HEK293T (cell line): ENCODE measurements at regions not wholly inside any gene's neighbourhood (a gene's known extent, or its start where the extent isn't known, plus 50 kb on each side); places are given as distances from the start of the nearest gene placed in this dataset.
A peak's percentile ranks its signal among the peaks of the same experiment; 100 is the strongest.

Experiments
- CTCF ChIA-PET: fragments of 350-600 bp; formaldehyde crosslinking; extraction: SDS; loops from one replicate; lab custom pipeline; 2021; ENCODE audit warnings: antibody characterized with exemption, inconsistent platforms; lab: Yijun Ruan, JAX
- POLR2A ChIA-PET: fragments of 350-600 bp; formaldehyde crosslinking; extraction: SDS; loops from one replicate; lab custom pipeline; 2020; ENCODE audit warnings: antibody characterized with exemption, inconsistent platforms; lab: Yijun Ruan, JAX
- DNase-seq: peaks from one replicate; pipeline ENCODE4 v3.0.0; 2012; ENCODE audit warnings: mixed read lengths; ENCODE audit errors: extremely low spot score
- ARNT ChIP-seq: fragments of 450-650 bp; IDR thresholded peaks from 2 replicates; pipeline ENCODE4 v1.6.1; 2017; ENCODE audit warnings: mild to moderate bottlenecking
- BHLHE40 ChIP-seq: fragments of 450-650 bp; IDR thresholded peaks from 2 replicates; pipeline ENCODE4 v1.6.1; 2016; ENCODE audit warnings: mild to moderate bottlenecking, moderate library complexity, borderline replicate concordance
- CTBP1 ChIP-seq: fragments of 450-650 bp; IDR thresholded peaks from 2 replicates; pipeline ENCODE4 v1.6.1; 2016; ENCODE audit warnings: borderline replicate concordance
- ELF4 ChIP-seq: fragments of 450-650 bp; IDR thresholded peaks from 2 replicates; pipeline ENCODE4 v1.6.1; 2017; ENCODE audit warnings: antibody characterized with exemption
- FOXA1 ChIP-seq: fragments of 450-650 bp; IDR thresholded peaks from 2 replicates; pipeline ENCODE4 v1.6.1; 2016; ENCODE audit warnings: mild to moderate bottlenecking
- FOXK2 ChIP-seq: fragments of 450-650 bp; IDR thresholded peaks from 2 replicates; pipeline ENCODE4 v1.6.1; 2016; ENCODE audit warnings: mild to moderate bottlenecking
- FOXM1 ChIP-seq: fragments of 450-650 bp; IDR thresholded peaks from 2 replicates; pipeline ENCODE4 v1.6.1; 2017; ENCODE audit warnings: mild to moderate bottlenecking, borderline replicate concordance
- HDGF ChIP-seq: fragments of 450-650 bp; IDR thresholded peaks from 2 replicates; pipeline ENCODE4 v1.6.1; 2017; ENCODE audit warnings: antibody characterized with exemption, borderline replicate concordance
- L3MBTL2 ChIP-seq: fragments of 450-650 bp; conservative IDR thresholded peaks from 2 replicates; pipeline ENCODE4 v1.6.1; 2016; ENCODE audit warnings: mild to moderate bottlenecking
- LEF1 ChIP-seq: fragments of 450-650 bp; IDR thresholded peaks from 2 replicates; pipeline ENCODE4 v1.6.1; 2017; ENCODE audit warnings: mild to moderate bottlenecking, borderline replicate concordance
- NFRKB ChIP-seq: fragments of 450-650 bp; IDR thresholded peaks from 2 replicates; pipeline ENCODE4 v1.6.1; 2016; ENCODE audit warnings: mild to moderate bottlenecking, moderate library complexity
- PKNOX1 ChIP-seq: fragments of 450-650 bp; IDR thresholded peaks from 2 replicates; pipeline ENCODE4 v1.6.1; 2016
- SP1 ChIP-seq: fragments of 450-650 bp; IDR thresholded peaks from 2 replicates; pipeline ENCODE4 v1.6.1; 2017
- SUZ12 ChIP-seq: fragments of 450-650 bp; IDR thresholded peaks from 2 replicates; pipeline ENCODE4 v1.6.1; 2016; ENCODE audit warnings: mild to moderate bottlenecking
- TARDBP ChIP-seq: fragments of 450-650 bp; IDR thresholded peaks from 2 replicates; pipeline ENCODE4 v1.6.1; 2016
- ZNF384 ChIP-seq: fragments of 450-650 bp; IDR thresholded peaks from 2 replicates; pipeline ENCODE4 v1.6.1; 2016

- ChIA-PET CTCF (no interaction called here), POLR2A (no interaction called here)
- TF ChIP-seq FOXK2: no peak
- no peak for TF ChIP-seq SP1
- no peak for TF ChIP-seq SUZ12
- TF ChIP-seq HDGF: no peak
- no peak for TF ChIP-seq L3MBTL2
- no peak for TF ChIP-seq TARDBP
- no peak for TF ChIP-seq NFRKB
- no peak for TF ChIP-seq ARNT
- TF ChIP-seq ZNF384: no peak
- TF ChIP-seq FOXA1: no peak
- no peak for TF ChIP-seq FOXM1
- TF ChIP-seq PKNOX1: no peak
- no peak for TF ChIP-seq LEF1
- no peak for TF ChIP-seq CTBP1
- no peak for TF ChIP-seq ELF4
- no peak for TF ChIP-seq BHLHE40
Observed at GRCh38 chr1:82348487-82348886, 547.8 kb downstream of the ADGRL2 start.

GRCh38 chr1:82346141-82346540, 545.4 kb downstream of the ADGRL2 start:
- DNase-seq: no peak
- ChIA-PET POLR2A (no interaction called here), CTCF (no interaction called here)
- TF ChIP-seq LEF1: no peak
- 0 out of 2 replicates have a peak, but pooled peaks have one; percentile 11 for TF ChIP-seq PKNOX1
- no peak for TF ChIP-seq ARNT

More at GRCh38 chr1:82348487-82348886, 547.8 kb downstream of the ADGRL2 start:
- no peak for DNase-seq

- no peak for TF ChIP-seq HDGF
- TF ChIP-seq SUZ12: no peak
- TF ChIP-seq FOXA1: no peak
- no peak for TF ChIP-seq LEF1
- TF ChIP-seq SP1: no peak
- ChIA-PET CTCF (no interaction called here), POLR2A (no interaction called here)
- DNase-seq: no peak
Observed at GRCh38 chr1:82343381-82343780, 542.6 kb downstream of the ADGRL2 start.

- TF ChIP-seq ARNT (no peak), CTBP1 (no peak), HDGF (no peak), ZNF384 (no peak), SUZ12 (no peak), L3MBTL2 (no peak), FOXK2 (no peak), ELF4 (no peak), BHLHE40 (no peak), LEF1 (no peak), NFRKB (no peak)
- POLR2A ChIA-PET: no interaction called here
- DNase-seq: no peak
- CTCF ChIA-PET: no interaction called here
Observed at GRCh38 chr1:82337635-82338034, 536.9 kb downstream of the ADGRL2 start.

GRCh38 chr1:82330330-82330729, 529.6 kb downstream of the ADGRL2 start:
- ChIA-PET POLR2A (no interaction called here), CTCF (no interaction called here)
- TF ChIP-seq ELF4: no peak
- TF ChIP-seq FOXA1: no peak
- TF ChIP-seq SP1: no peak
- no peak for TF ChIP-seq TARDBP
- no peak for TF ChIP-seq LEF1
- no peak for TF ChIP-seq NFRKB
- no peak for TF ChIP-seq HDGF
- DNase-seq: no peak

- POLR2A ChIA-PET: no interaction called here
- TF ChIP-seq PKNOX1 (no peak), ELF4 (no peak), HDGF (no peak), FOXM1 (no peak), CTBP1 (no peak), TARDBP (no peak), FOXA1 (no peak), ARNT (no peak), SUZ12 (no peak), SP1 (no peak), NFRKB (no peak), ZNF384 (no peak), L3MBTL2 (no peak), LEF1 (no peak)
- CTCF ChIA-PET: no interaction called here
- no peak for DNase-seq
Observed at GRCh38 chr1:82329226-82329625, 528.5 kb downstream of the ADGRL2 start.

GRCh38 chr1:82323144-82323841, 522.6 kb downstream of the ADGRL2 start:
- POLR2A ChIA-PET: no interaction called here
- no peak for DNase-seq
- TF ChIP-seq TARDBP (no peak), SP1 (no peak), PKNOX1 (peak; percentile 86)
- CTCF ChIA-PET: no interaction called here
